Esophagus squamous epithelium (tissue), 4 donors: ENCODE measurements at regions not wholly inside any gene's neighbourhood (a gene's known extent, or its start where the extent isn't known, plus 50 kb on each side); places are given as distances from the start of the nearest gene placed in this dataset.

Experiments
- POLR2A ChIP-seq, 4 donors: fragments of 450-650 bp; IDR thresholded peaks; one replicate each; pipeline ENCODE4 v1.6.1; 2017; ENCODE audit warnings: antibody characterized with exemption in 4 of 4, mild to moderate bottlenecking in 4 of 4, moderate library complexity in 3 of 4
- TF ChIP-seq, protein P1 (sequence below), 6 experiments: fragments of 450-650 bp in 4 of 6; fragments of 200-600 bp in 2 of 6; sonication (generic) in 2 of 6; IDR thresholded peaks; one replicate each; pipeline ENCODE4 v1.5.1; 2016 to 2019; ENCODE audit warnings: antibody characterized with exemption in 6 of 6, mild to moderate bottlenecking in 4 of 6, moderate library complexity in 4 of 6

GRCh38 chrX:131727778-131728177 is 183.9 kb downstream of the OR13H1 start:
- TF ChIP-seq, protein P1, sequence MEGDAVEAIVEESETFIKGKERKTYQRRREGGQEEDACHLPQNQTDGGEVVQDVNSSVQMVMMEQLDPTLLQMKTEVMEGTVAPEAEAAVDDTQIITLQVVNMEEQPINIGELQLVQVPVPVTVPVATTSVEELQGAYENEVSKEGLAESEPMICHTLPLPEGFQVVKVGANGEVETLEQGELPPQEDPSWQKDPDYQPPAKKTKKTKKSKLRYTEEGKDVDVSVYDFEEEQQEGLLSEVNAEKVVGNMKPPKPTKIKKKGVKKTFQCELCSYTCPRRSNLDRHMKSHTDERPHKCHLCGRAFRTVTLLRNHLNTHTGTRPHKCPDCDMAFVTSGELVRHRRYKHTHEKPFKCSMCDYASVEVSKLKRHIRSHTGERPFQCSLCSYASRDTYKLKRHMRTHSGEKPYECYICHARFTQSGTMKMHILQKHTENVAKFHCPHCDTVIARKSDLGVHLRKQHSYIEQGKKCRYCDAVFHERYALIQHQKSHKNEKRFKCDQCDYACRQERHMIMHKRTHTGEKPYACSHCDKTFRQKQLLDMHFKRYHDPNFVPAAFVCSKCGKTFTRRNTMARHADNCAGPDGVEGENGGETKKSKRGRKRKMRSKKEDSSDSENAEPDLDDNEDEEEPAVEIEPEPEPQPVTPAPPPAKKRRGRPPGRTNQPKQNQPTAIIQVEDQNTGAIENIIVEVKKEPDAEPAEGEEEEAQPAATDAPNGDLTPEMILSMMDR (IDR thresholded peaks at IDR 0.05), result no peak
- no peak for TF ChIP-seq POLR2A (IDR thresholded peaks at IDR 0.05)
